ENCODE measurements at regions not wholly inside any gene's neighbourhood (a gene's known extent, or its start where the extent isn't known, plus 50 kb on each side); places are given as distances from the start of the nearest gene placed in this dataset.

- Histone ChIP-seq H3K27me3 (ENCODE audit: low read depth) (no peaks in the 10 kb centered on the region), H3K4me1 (no peaks in the 10 kb centered on the region), H3K27ac (replicated peaks) (no peak overlapping the region), H3K36me3 (no peaks in the 10 kb centered on the region), H3K9me3 (replicated peaks) (peaks cover 6% of the 10 kb centered on the region), H3K4me3 (no peak overlapping the region)
- intact Hi-C loops (cut with micrococcal nuclease) = no loop called here
- TF ChIP-seq CTCF (IDR thresholded peaks at IDR 0.05; ENCODE audit: borderline replicate concordance) = no peak
- DNase-seq = no peak
Observed at GRCh38 chr13:93045836-93046235, 180.8 kb upstream of the GPC6 start.

GRCh38 chr13:93055233-93055632 lies 171.4 kb upstream of the GPC6 start:
- H3K27ac ChIP-seq (replicated peaks) = no peak overlapping the region
- H3K27me3 ChIP-seq (ENCODE audit: low read depth) = no peaks in the 10 kb centered on the region
- H3K4me1 ChIP-seq = no peaks in the 10 kb centered on the region
- no peak for TF ChIP-seq CTCF (IDR thresholded peaks at IDR 0.05; ENCODE audit: borderline replicate concordance)
- intact Hi-C loops (cut with micrococcal nuclease) = no loop called here
- peaks cover 8% of the 10 kb centered on the region for H3K9me3 ChIP-seq (replicated peaks)
- H3K36me3 ChIP-seq = no peaks in the 10 kb centered on the region
- DNase-seq = no peak
- no peak overlapping the region for H3K4me3 ChIP-seq

DNA sequence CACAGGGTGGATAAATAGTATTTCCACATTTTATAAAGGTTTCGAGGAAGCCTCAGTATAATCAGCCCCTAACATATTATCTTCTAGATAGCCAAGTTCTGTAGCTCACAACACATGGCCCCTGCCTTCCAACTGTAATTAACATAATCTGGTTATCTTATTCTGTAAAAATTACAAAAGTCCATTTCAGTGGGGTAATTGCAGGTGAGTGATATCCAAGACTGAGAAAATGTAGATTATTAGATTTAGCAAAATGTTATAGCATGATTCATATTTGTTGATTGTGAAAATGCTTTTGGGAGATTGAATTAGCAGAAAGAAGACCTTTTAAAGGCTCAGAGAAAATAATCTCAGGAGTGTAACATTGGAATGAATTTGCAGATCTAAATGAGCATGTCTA lies 168.3 kb upstream of the GPC6 start:
- Histone ChIP-seq H3K27ac (replicated peaks) (no peak overlapping the region), H3K36me3 (no peaks in the 10 kb centered on the region), H3K27me3 (ENCODE audit: low read depth) (no peaks in the 10 kb centered on the region), H3K9me3 (replicated peaks) (no peaks in the 10 kb centered on the region), H3K4me3 (no peak overlapping the region), H3K4me1 (no peaks in the 10 kb centered on the region)
- TF ChIP-seq CTCF (IDR thresholded peaks at IDR 0.05; ENCODE audit: borderline replicate concordance) = no peak
- no peak for DNase-seq
- intact Hi-C loops (cut with micrococcal nuclease) = no loop called here

DNA sequence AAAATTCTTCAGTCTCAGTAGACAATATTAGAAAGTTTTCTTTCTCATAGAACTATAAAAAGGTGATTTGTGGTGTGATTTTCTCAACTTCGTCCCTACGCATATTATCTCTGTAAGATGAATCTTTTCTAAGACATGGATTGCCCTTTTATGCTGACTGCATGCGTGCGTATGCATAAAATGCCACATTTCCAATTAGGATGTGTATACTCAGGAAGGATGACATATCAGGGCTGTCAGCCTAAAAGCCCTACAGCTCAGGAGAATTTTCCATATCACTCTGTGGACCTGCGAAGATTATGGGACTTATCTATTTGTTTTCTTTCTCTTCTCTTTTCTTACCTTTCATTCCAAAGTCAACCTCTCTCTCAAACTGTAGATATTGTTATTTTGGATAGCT lies 166.5 kb upstream of the GPC6 start:
- TF ChIP-seq CTCF (IDR thresholded peaks at IDR 0.05; ENCODE audit: borderline replicate concordance) = no peak
- Histone ChIP-seq H3K4me3 (no peak overlapping the region), H3K9me3 (replicated peaks) (peaks cover 4% of the 10 kb centered on the region), H3K36me3 (no peaks in the 10 kb centered on the region), H3K4me1 (no peaks in the 10 kb centered on the region), H3K27me3 (ENCODE audit: low read depth) (no peaks in the 10 kb centered on the region), H3K27ac (replicated peaks) (no peak overlapping the region)
- intact Hi-C loops (cut with micrococcal nuclease) = no loop called here
- DNase-seq = no peak

DNA sequence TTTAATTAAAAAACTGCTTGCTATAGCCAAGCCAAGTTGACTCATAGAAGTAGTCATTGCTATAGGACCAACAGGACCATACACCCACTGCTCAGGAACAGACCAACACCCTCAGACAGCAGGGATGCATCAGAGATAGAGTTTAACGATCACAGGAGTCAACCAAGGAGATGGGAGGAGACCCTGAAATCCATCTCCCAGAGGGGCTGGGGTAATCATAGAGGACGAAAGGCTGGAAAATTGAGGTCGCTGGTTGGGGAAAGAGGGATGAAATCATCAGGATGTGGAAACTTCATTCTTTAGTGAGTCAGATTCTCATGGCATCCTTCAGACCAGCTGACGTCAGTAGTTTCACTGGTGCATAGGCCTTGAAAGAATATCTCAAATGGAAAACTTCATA lies 160.4 kb upstream of the GPC6 start:
- no peak for DNase-seq
- Histone ChIP-seq H3K27ac (replicated peaks) (no peak overlapping the region), H3K4me3 (no peak overlapping the region), H3K36me3 (no peaks in the 10 kb centered on the region), H3K9me3 (replicated peaks) (peaks cover 7% of the 10 kb centered on the region), H3K27me3 (ENCODE audit: low read depth) (no peaks in the 10 kb centered on the region), H3K4me1 (no peaks in the 10 kb centered on the region)
- intact Hi-C loops (cut with micrococcal nuclease) = no loop called here
- no peak for TF ChIP-seq CTCF (IDR thresholded peaks at IDR 0.05; ENCODE audit: borderline replicate concordance)

- Histone ChIP-seq H3K4me3 (no peak overlapping the region), H3K9me3 (replicated peaks) (no peaks in the 10 kb centered on the region), H3K36me3 (no peaks in the 10 kb centered on the region), H3K27ac (replicated peaks) (no peak overlapping the region), H3K27me3 (ENCODE audit: low read depth) (no peaks in the 10 kb centered on the region), H3K4me1 (no peaks in the 10 kb centered on the region)
- no peak for TF ChIP-seq CTCF (IDR thresholded peaks at IDR 0.05; ENCODE audit: borderline replicate concordance)
- no peak for DNase-seq
- intact Hi-C loops (cut with micrococcal nuclease) = no loop called here
Observed at GRCh38 chr13:93079294-93079693, 147.3 kb upstream of the GPC6 start.
